ENCODE measurements at regions not wholly inside any gene's neighbourhood (a gene's known extent, or its start where the extent isn't known, plus 50 kb on each side); places are given as distances from the start of the nearest gene placed in this dataset.

DNA sequence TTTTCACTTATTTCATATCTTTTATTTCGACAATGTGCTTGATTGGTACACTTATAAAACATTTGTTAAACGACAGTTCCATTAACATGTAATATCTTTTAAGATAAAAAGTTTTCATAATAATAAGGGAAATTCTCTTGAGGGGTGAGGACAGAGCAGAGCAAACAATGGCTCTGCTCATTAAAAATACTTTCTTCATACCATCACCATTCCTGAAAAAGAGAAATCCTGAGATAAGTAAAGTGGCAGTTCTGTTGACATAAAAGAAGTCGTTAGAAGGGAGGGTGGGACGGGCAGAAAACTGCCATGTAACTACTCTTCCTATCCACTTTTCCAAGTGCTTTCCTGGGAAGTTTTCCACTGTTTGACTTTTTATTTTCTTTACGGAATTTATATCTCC is 193.6 kb upstream of the CEP162 start:
- H3K36me3 ChIP-seq (ENCODE audit: insufficient read depth, low read length) = no peaks in the 10 kb centered on the region
- no peak overlapping the region for H2AFZ ChIP-seq (ENCODE audit: low read length)
- H3K79me2 ChIP-seq (ENCODE audit: insufficient read depth, low read length) = no peaks in the 10 kb centered on the region
- no peak overlapping the region for H3K9ac ChIP-seq (ENCODE audit: low read depth, low read length, poor library complexity, severe bottlenecking)
- H3K4me1 ChIP-seq (ENCODE audit: insufficient read depth, low read length, poor library complexity, severe bottlenecking) = peaks cover 5% of the 10 kb centered on the region
- no peak overlapping the region for H3K4me3 ChIP-seq (ENCODE audit: low read length, poor library complexity, severe bottlenecking)
- H4K20me1 ChIP-seq (ENCODE audit: insufficient read depth, low read length, poor library complexity, severe bottlenecking) = no peaks in the 10 kb centered on the region
- TF ChIP-seq EZH2phosphoT487 (IDR thresholded peaks at IDR 0.05; ENCODE audit: borderline replicate concordance) = no peak
- TF ChIP-seq, protein P1, sequence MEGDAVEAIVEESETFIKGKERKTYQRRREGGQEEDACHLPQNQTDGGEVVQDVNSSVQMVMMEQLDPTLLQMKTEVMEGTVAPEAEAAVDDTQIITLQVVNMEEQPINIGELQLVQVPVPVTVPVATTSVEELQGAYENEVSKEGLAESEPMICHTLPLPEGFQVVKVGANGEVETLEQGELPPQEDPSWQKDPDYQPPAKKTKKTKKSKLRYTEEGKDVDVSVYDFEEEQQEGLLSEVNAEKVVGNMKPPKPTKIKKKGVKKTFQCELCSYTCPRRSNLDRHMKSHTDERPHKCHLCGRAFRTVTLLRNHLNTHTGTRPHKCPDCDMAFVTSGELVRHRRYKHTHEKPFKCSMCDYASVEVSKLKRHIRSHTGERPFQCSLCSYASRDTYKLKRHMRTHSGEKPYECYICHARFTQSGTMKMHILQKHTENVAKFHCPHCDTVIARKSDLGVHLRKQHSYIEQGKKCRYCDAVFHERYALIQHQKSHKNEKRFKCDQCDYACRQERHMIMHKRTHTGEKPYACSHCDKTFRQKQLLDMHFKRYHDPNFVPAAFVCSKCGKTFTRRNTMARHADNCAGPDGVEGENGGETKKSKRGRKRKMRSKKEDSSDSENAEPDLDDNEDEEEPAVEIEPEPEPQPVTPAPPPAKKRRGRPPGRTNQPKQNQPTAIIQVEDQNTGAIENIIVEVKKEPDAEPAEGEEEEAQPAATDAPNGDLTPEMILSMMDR (conservative IDR thresholded peaks at IDR 0.05; ENCODE audit: low read length) = no peak
- no peaks in the 10 kb centered on the region for H3K9me3 ChIP-seq (ENCODE audit: insufficient read depth, low read depth, low read length)
- H3K27me3 ChIP-seq (ENCODE audit: insufficient read depth, low read length, poor library complexity, severe bottlenecking) = no peaks in the 10 kb centered on the region
- H3K4me2 ChIP-seq (ENCODE audit: low read depth, low read length, poor library complexity, severe bottlenecking) = no peak overlapping the region
- H3F3A ChIP-seq (ENCODE audit: low read depth) = no peaks in the 10 kb centered on the region
- H3K9me2 ChIP-seq (replicated peaks; ENCODE audit: low read depth, low read length) = no peaks in the 10 kb centered on the region

DNA sequence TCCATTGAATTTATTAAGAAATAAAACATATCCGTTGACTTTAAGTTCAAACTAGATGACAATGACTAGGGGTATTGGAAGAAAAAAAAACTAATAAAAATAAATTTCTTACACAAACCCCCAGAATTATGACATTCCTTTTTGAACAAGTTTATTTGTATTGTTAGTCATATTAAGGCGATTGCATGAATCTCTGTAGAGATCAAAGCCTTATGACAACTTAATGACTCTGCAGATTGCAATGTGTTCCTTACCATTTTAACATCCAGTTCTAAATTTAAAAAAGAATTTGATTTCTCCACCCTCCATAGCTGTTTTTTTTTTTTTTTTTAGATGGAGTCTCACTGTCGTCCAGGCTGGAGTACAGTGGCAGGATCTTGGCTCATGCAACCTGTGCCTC is 189.8 kb upstream of the CEP162 start:
- H3K4me1 ChIP-seq (ENCODE audit: insufficient read depth, low read length, poor library complexity, severe bottlenecking) = no peaks in the 10 kb centered on the region
- no peaks in the 10 kb centered on the region for H3F3A ChIP-seq (ENCODE audit: low read depth)
- H3K4me3 ChIP-seq (ENCODE audit: low read length, poor library complexity, severe bottlenecking) = no peak overlapping the region
- no peak overlapping the region for H3K4me2 ChIP-seq (ENCODE audit: low read depth, low read length, poor library complexity, severe bottlenecking)
- no peaks in the 10 kb centered on the region for H3K9me3 ChIP-seq (ENCODE audit: insufficient read depth, low read depth, low read length)
- H2AFZ ChIP-seq (ENCODE audit: low read length) = no peak overlapping the region
- TF ChIP-seq, protein P1 (conservative IDR thresholded peaks at IDR 0.05; ENCODE audit: low read length) = no peak
- no peak for TF ChIP-seq EZH2phosphoT487 (IDR thresholded peaks at IDR 0.05; ENCODE audit: borderline replicate concordance)
- H4K20me1 ChIP-seq (ENCODE audit: insufficient read depth, low read length, poor library complexity, severe bottlenecking) = no peaks in the 10 kb centered on the region
- H3K9me2 ChIP-seq (replicated peaks; ENCODE audit: low read depth, low read length) = no peaks in the 10 kb centered on the region
- H3K9ac ChIP-seq (ENCODE audit: low read depth, low read length, poor library complexity, severe bottlenecking) = no peak overlapping the region
- no peaks in the 10 kb centered on the region for H3K79me2 ChIP-seq (ENCODE audit: insufficient read depth, low read length)
- no peaks in the 10 kb centered on the region for H3K27me3 ChIP-seq (ENCODE audit: insufficient read depth, low read length, poor library complexity, severe bottlenecking)
- no peaks in the 10 kb centered on the region for H3K36me3 ChIP-seq (ENCODE audit: insufficient read depth, low read length)

DNA sequence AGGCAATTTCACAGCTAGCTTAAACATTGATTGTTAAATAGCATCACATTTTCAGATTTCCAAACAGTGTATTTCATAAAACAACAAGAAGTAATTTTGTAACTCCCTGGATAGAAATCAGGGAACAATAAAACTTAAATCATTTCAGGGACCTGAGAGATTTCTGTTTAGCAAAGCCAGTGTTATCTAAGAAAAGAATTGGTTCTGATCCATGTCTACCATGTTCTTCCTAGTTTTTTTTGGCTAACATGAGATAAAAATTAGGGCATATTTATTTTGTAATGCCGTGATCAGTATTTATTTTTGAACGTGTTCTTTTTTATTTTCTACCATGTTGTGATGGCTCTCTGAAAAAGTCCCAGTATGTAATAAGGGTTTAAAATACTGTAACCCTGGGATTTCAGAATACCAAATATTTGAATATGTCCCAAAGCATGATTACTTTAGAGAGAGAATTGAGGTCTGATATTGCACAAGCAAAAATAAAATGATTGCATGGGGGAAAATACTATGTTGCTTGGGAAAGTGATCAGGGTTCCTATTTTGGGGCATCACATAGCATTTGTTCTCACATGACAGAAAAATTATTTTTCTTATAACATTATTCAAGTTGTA is 188.7 kb upstream of the CEP162 start:
- Histone ChIP-seq H3F3A (ENCODE audit: low read depth) (no peaks in the 10 kb centered on the region), H3K4me2 (ENCODE audit: low read depth, low read length, poor library complexity, severe bottlenecking) (no peak overlapping the region), H3K9me3 (ENCODE audit: insufficient read depth, low read depth, low read length) (no peaks in the 10 kb centered on the region), H3K79me2 (ENCODE audit: insufficient read depth, low read length) (no peaks in the 10 kb centered on the region), H3K4me1 (ENCODE audit: insufficient read depth, low read length, poor library complexity, severe bottlenecking) (no peaks in the 10 kb centered on the region), H3K27me3 (ENCODE audit: insufficient read depth, low read length, poor library complexity, severe bottlenecking) (no peaks in the 10 kb centered on the region), H3K9ac (ENCODE audit: low read depth, low read length, poor library complexity, severe bottlenecking) (no peak overlapping the region), H2AFZ (ENCODE audit: low read length) (no peak overlapping the region), H4K20me1 (ENCODE audit: insufficient read depth, low read length, poor library complexity, severe bottlenecking) (no peaks in the 10 kb centered on the region), H3K4me3 (ENCODE audit: low read length, poor library complexity, severe bottlenecking) (no peak overlapping the region), H3K36me3 (ENCODE audit: insufficient read depth, low read length) (no peaks in the 10 kb centered on the region), H3K9me2 (replicated peaks; ENCODE audit: low read depth, low read length) (no peaks in the 10 kb centered on the region)
- TF ChIP-seq, protein P1 (conservative IDR thresholded peaks at IDR 0.05; ENCODE audit: low read length) = no peak
- no peak for TF ChIP-seq EZH2phosphoT487 (IDR thresholded peaks at IDR 0.05; ENCODE audit: borderline replicate concordance)
